ENCODE measurements at regions not wholly inside any gene's neighbourhood (a gene's known extent, or its start where the extent isn't known, plus 50 kb on each side); places are given as distances from the start of the nearest gene placed in this dataset.

GRCh38 chr18:31247574-31248199, 70.3 kb upstream of the DSG1 start:
- peaks cover 28% of the 10 kb centered on the region for H3K4me1 Mint-ChIP-seq (ENCODE audit: unreplicated experiment)
- peak overlapping the region; percentile 63 for H3K4me3 Mint-ChIP-seq

DNA sequence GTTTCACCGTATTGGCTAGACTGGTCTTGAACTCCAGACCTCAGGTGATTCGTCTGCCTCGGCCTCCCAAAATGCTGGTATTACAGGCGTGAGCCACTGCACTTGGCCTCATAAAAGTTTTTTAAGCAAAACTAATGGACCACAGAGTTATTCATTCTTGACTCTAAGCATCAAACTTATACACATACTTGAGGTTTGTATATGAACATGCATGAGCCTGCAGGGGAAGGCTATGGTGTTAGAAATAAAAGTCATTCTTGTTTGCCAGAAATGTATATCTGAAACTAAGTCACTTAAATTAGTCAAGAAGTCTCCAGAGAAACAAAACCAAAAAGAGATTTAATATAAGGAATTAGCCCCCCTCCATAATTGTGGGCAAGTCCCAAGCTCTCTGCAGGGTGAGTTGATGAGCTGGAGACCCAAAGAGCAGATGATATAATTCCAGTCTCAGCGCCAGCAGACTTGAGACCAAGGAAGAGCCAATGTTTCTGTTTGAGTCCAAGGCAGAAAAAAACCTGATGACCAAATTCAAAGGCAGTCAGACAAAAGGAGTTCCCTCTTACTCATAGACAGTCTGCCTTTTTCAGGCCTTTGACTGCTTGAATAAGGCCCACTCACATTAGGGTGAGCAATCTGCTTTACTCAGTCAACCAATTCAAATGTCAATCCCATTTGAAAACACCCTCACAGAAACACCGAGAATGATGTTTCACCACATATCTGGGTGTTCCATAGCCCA, 69.0 kb upstream of the DSG1 start:
- H3K4me1 Mint-ChIP-seq (ENCODE audit: unreplicated experiment) = peaks cover 20% of the 10 kb centered on the region
- H3K9me3 Mint-ChIP-seq = no peaks in the 10 kb centered on the region
- H3K27ac Mint-ChIP-seq = peak overlapping the region; percentile 35
- no peaks in the 10 kb centered on the region for H3K27me3 Mint-ChIP-seq
- no peak overlapping the region for H3K4me3 Mint-ChIP-seq
- H3K36me3 Mint-ChIP-seq = no peaks in the 10 kb centered on the region
- no peak for DNase-seq (ENCODE audit: extremely low spot score, unreplicated experiment)
- TF ChIP-seq, protein P1, sequence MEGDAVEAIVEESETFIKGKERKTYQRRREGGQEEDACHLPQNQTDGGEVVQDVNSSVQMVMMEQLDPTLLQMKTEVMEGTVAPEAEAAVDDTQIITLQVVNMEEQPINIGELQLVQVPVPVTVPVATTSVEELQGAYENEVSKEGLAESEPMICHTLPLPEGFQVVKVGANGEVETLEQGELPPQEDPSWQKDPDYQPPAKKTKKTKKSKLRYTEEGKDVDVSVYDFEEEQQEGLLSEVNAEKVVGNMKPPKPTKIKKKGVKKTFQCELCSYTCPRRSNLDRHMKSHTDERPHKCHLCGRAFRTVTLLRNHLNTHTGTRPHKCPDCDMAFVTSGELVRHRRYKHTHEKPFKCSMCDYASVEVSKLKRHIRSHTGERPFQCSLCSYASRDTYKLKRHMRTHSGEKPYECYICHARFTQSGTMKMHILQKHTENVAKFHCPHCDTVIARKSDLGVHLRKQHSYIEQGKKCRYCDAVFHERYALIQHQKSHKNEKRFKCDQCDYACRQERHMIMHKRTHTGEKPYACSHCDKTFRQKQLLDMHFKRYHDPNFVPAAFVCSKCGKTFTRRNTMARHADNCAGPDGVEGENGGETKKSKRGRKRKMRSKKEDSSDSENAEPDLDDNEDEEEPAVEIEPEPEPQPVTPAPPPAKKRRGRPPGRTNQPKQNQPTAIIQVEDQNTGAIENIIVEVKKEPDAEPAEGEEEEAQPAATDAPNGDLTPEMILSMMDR (conservative IDR thresholded peaks at IDR 0.05) = no peak

More at GRCh38 chr18:31247574-31248199, 70.3 kb upstream of the DSG1 start:
- Mint-ChIP-seq H3K9me3 (no peaks in the 10 kb centered on the region), H3K36me3 (no peaks in the 10 kb centered on the region), H3K27ac (peak overlapping the region; percentile 79), H3K27me3 (no peaks in the 10 kb centered on the region)
- TF ChIP-seq, protein P1 (conservative IDR thresholded peaks at IDR 0.05) = no peak
- no peak for DNase-seq (ENCODE audit: extremely low spot score, unreplicated experiment)

- H3K27me3 Mint-ChIP-seq = no peaks in the 10 kb centered on the region
- DNase-seq (ENCODE audit: extremely low spot score, unreplicated experiment) = no peak
- peaks cover 12% of the 10 kb centered on the region for H3K4me1 Mint-ChIP-seq (ENCODE audit: unreplicated experiment)
- no peak overlapping the region for H3K27ac Mint-ChIP-seq
- TF ChIP-seq, protein P1 (conservative IDR thresholded peaks at IDR 0.05) = no peak
- H3K9me3 Mint-ChIP-seq = peaks cover 3% of the 10 kb centered on the region
- no peak overlapping the region for H3K4me3 Mint-ChIP-seq
- no peaks in the 10 kb centered on the region for H3K36me3 Mint-ChIP-seq
Measured at GRCh38 chr18:31250902-31251301, 67.1 kb upstream of the DSG1 start.

DNA sequence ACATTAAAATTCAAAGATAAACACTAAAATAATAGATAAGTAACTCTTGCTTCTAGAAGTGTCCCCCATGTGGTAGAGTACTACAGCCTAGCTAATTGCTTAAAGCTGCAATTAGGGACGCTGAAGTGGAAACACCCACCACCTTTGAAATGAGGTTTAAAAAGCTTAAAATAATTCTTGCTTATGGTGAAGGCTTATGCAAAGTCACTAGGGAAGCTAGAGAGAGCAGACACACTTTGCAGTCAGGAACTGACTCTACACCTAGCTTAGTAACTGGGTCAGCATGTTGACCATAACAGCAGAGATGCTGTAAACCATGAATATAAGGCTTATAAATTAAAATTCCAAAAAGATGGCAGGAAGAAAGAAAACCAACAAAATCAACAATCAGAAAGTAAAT, 65.4 kb upstream of the DSG1 start:
- H3K9me3 Mint-ChIP-seq = peaks cover 5% of the 10 kb centered on the region
- TF ChIP-seq, protein P1 (conservative IDR thresholded peaks at IDR 0.05) = no peak
- no peaks in the 10 kb centered on the region for H3K36me3 Mint-ChIP-seq
- no peak overlapping the region for H3K27ac Mint-ChIP-seq
- peaks cover 14% of the 10 kb centered on the region for H3K4me1 Mint-ChIP-seq (ENCODE audit: unreplicated experiment)
- no peak overlapping the region for H3K4me3 Mint-ChIP-seq
- DNase-seq (ENCODE audit: extremely low spot score, unreplicated experiment) = no peak
- no peaks in the 10 kb centered on the region for H3K27me3 Mint-ChIP-seq

DNA sequence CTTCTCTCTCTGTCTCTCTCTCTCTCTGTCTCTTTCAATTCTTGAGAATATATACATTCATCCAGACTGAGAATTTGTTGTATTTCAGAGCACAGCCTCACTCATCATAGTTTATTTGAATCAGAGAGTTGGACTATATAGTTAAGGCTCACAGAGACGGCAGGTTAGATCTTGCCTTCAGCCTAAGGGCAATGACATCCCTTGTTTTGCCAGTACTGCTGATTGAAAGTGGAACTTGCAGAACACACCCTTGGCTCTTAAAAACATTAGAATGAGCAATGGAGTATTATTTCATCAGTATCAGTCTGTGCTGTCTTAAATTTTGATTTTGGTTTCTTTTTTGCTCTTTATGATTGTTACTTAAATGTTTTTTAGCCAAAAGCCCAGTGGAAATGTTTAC, 62.0 kb upstream of the DSG1 start:
- no peaks in the 10 kb centered on the region for H3K36me3 Mint-ChIP-seq
- H3K9me3 Mint-ChIP-seq = peaks cover 5% of the 10 kb centered on the region
- TF ChIP-seq, protein P1 (conservative IDR thresholded peaks at IDR 0.05) = no peak
- no peaks in the 10 kb centered on the region for H3K27me3 Mint-ChIP-seq
- H3K4me1 Mint-ChIP-seq (ENCODE audit: unreplicated experiment) = peaks cover 5% of the 10 kb centered on the region
- peak overlapping the region; percentile 79 for H3K27ac Mint-ChIP-seq
- DNase-seq (ENCODE audit: extremely low spot score, unreplicated experiment) = no peak
- H3K4me3 Mint-ChIP-seq = peak overlapping the region; percentile 37
